22Rv1 (cell line): ENCODE measurements at regions not wholly inside any gene's neighbourhood (a gene's known extent, or its start where the extent isn't known, plus 50 kb on each side); places are given as distances from the start of the nearest gene placed in this dataset.

Experiments used
- CTCF ChIP-seq: fragments of 450-650 bp; IDR thresholded peaks from 2 replicates; pipeline ENCODE4 v1.5.1; 2017; ENCODE audit warnings: mild to moderate bottlenecking
- ZFX ChIP-seq: fragments of 450-650 bp; IDR thresholded peaks from 2 replicates; pipeline ENCODE4 v1.6.1; 2017; ENCODE audit warnings: antibody characterized with exemption, borderline replicate concordance

GRCh38 chr18:77505499-77505898, 255.9 kb downstream of the GALR1 start:
- TF ChIP-seq ZFX (no peak), CTCF (no peak)
